ENCODE measurements at regions not wholly inside any gene's neighbourhood (a gene's known extent, or its start where the extent isn't known, plus 50 kb on each side); places are given as distances from the start of the nearest gene placed in this dataset.

DNA sequence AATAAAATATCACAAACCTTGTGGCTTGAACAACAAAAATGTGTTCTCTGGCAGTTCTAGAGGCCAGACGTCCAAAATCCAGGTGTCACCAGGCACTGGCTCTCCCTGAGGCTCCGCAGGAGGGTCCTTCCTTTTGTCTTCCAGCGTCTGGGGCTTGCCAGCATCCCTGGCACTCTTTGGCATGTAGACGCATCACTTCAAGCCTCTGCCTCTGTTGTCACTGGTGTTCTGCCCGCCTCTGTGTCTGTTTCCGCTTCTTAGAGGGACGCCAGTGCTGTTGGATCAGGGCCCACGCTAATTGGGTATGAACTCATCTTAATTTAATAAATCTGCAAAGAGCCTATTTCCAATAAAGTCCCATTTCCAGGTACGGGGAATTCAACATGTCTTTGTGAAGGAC, 273.7 kb upstream of the C1orf174 start:
- H3K9me3 ChIP-seq (ENCODE audit: low read depth, low read length): no peaks in the 10 kb centered on the region
- no peaks in the 10 kb centered on the region for H4K20me1 ChIP-seq (ENCODE audit: insufficient read depth, low read length)
- H3K36me3 ChIP-seq (ENCODE audit: insufficient read depth, low read length): no peaks in the 10 kb centered on the region

DNA sequence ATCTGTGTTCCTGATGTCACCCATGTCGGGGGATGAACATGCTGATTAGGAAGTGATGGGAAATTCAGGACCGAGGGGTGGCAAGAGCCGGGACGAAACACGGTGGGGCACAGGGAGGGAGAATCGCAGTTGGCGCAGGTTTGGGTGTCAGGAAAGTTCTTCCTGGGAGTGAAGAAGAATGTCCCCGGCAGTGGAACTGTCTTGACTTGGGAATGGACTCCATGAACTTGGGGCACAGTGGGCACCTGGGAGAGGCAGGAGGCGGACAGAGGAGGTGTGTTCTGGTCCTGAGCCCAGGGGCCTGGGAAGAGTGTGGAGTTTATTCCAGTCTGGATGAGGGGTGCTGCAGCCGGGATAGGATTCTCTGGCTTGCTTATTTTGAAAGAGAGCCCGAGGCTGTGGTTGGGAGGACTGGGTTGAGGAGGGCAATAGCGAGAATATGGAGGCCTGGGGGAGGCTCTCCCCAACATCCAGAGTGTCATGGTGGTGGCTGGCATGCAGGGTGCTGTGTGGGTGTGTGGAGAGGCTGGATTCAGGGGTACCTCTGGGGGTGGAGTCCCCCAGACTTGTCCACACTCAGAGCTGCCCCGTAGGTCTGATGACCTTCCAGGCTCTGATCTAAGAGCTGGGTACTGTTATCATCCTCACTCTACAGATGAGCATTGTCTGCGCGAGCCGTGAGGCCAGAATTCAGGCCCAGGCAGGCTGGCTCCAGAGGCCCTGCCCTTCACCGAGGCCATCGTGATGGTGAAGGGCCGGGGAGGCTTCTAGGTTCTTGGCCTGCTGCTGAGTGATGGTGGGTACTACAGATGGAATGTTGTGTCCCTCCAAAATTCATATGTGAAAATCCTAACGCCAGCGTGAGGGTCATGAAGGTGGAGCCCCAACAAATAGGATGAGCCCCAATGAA, 274.5 kb upstream of the C1orf174 start:
- H3K79me2 ChIP-seq (ENCODE audit: insufficient read depth, low read length): no peaks in the 10 kb centered on the region
- H4K20me1 ChIP-seq (ENCODE audit: insufficient read depth, low read length): no peaks in the 10 kb centered on the region
- no peaks in the 10 kb centered on the region for H3K9me3 ChIP-seq (ENCODE audit: low read depth, low read length)
- no peak overlapping the region for H3K27ac ChIP-seq (ENCODE audit: low read depth, low read length)
- no peaks in the 10 kb centered on the region for H3K27me3 ChIP-seq (ENCODE audit: insufficient read depth, low read length)
- no peak overlapping the region for H2AFZ ChIP-seq (ENCODE audit: low read length)
- peak; percentile 32 for DNase-seq (ENCODE audit: insufficient read length, low spot score, missing footprints)
- no peaks in the 10 kb centered on the region for H3K4me1 ChIP-seq (ENCODE audit: insufficient read depth, low read length)
- H3K36me3 ChIP-seq (ENCODE audit: insufficient read depth, low read length): no peaks in the 10 kb centered on the region
- H3K4me3 ChIP-seq (ENCODE audit: insufficient read depth, low read length): no peak overlapping the region
- TF ChIP-seq, protein P1, sequence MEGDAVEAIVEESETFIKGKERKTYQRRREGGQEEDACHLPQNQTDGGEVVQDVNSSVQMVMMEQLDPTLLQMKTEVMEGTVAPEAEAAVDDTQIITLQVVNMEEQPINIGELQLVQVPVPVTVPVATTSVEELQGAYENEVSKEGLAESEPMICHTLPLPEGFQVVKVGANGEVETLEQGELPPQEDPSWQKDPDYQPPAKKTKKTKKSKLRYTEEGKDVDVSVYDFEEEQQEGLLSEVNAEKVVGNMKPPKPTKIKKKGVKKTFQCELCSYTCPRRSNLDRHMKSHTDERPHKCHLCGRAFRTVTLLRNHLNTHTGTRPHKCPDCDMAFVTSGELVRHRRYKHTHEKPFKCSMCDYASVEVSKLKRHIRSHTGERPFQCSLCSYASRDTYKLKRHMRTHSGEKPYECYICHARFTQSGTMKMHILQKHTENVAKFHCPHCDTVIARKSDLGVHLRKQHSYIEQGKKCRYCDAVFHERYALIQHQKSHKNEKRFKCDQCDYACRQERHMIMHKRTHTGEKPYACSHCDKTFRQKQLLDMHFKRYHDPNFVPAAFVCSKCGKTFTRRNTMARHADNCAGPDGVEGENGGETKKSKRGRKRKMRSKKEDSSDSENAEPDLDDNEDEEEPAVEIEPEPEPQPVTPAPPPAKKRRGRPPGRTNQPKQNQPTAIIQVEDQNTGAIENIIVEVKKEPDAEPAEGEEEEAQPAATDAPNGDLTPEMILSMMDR (IDR thresholded peaks at IDR 0.05; ENCODE audit: extremely low read depth, low read depth, low read length): no peak
- H3K4me2 ChIP-seq (ENCODE audit: insufficient read depth, low read length): no peak overlapping the region

More for the DNA sequence above, 273.7 kb upstream of the C1orf174 start:
- no peak overlapping the region for H3K4me3 ChIP-seq (ENCODE audit: insufficient read depth, low read length)
- TF ChIP-seq, protein P1 (IDR thresholded peaks at IDR 0.05; ENCODE audit: extremely low read depth, low read depth, low read length): no peak
- H3K4me1 ChIP-seq (ENCODE audit: insufficient read depth, low read length): no peaks in the 10 kb centered on the region
- no peak overlapping the region for H2AFZ ChIP-seq (ENCODE audit: low read length)
- H3K27me3 ChIP-seq (ENCODE audit: insufficient read depth, low read length): no peaks in the 10 kb centered on the region
- no peaks in the 10 kb centered on the region for H3K79me2 ChIP-seq (ENCODE audit: insufficient read depth, low read length)
- no peak overlapping the region for H3K4me2 ChIP-seq (ENCODE audit: insufficient read depth, low read length)
- no peak overlapping the region for H3K27ac ChIP-seq (ENCODE audit: low read depth, low read length)
- DNase-seq (ENCODE audit: insufficient read length, low spot score, missing footprints): no peak

DNA sequence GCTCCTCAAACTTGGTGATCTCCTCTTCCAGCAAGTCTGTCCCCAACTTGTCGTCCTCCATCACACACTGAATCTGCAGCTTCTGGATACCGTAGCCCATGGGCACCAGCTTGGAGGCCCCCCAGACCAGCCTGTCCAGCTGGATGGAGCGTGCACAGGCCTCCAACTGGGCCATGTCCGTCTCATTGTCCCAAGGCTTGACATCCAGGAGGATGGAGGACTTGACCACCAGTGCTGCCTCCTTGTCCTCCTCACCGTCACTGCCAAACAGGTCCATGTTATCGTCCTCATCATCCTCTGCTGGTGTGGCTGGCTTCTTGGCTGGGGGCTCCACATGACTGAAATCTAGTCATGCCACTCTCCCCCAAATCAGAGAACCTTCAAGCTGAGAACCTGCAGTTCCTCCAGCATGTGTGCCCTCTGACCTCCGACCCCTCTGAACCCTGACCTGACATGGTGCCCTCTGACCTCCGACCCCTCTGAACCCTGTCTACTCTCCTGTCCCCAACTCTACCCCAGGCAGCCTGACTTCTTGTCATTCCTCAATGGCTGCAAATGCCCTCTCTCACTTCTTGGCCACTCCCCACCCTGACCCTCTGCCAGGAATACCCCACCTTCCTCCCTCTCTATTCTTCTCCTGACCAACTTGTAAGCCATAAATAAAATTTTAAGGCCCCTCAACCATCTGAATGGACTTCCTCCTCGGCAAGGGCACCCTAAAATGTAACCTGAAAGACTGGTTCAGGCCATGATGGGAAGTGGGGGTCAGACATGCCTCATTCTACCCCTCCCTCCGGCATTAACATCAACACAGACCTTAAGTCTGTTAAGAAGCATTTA, 275.7 kb upstream of the C1orf174 start:
- Histone ChIP-seq H3K27ac (ENCODE audit: low read depth, low read length) (no peak overlapping the region), H3K79me2 (ENCODE audit: insufficient read depth, low read length) (no peaks in the 10 kb centered on the region), H3K4me1 (ENCODE audit: insufficient read depth, low read length) (no peaks in the 10 kb centered on the region), H3K4me3 (ENCODE audit: insufficient read depth, low read length) (no peak overlapping the region), H3K27me3 (ENCODE audit: insufficient read depth, low read length) (no peaks in the 10 kb centered on the region), H3K4me2 (ENCODE audit: insufficient read depth, low read length) (no peak overlapping the region), H4K20me1 (ENCODE audit: insufficient read depth, low read length) (no peaks in the 10 kb centered on the region), H2AFZ (ENCODE audit: low read length) (no peak overlapping the region), H3K9me3 (ENCODE audit: low read depth, low read length) (no peaks in the 10 kb centered on the region), H3K36me3 (ENCODE audit: insufficient read depth, low read length) (no peaks in the 10 kb centered on the region)
- TF ChIP-seq, protein P1 (IDR thresholded peaks at IDR 0.05; ENCODE audit: extremely low read depth, low read depth, low read length): no peak
- DNase-seq (ENCODE audit: insufficient read length, low spot score, missing footprints): peak; percentile 27

DNA sequence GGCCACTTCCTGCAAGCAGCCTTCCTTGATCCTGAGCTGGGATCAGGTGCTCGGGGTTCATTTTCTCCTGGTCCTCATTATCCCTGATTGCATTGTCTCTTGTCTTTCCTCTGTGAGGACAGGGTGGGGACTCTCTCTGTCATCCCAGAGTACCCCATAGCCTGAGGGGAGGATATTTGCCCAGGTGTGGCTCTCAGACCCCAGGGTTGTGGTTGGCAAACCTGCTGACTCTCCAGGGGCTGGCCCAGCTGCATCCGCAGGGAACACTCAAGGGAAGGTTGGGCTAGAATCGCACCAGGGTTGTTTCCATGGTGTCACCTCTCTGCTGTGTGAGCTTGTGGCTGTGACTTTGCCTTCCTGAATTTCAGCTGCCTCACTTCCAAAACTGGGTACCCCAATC, 276.8 kb upstream of the C1orf174 start:
- DNase-seq (ENCODE audit: insufficient read length, low spot score, missing footprints): peak; percentile 26
- no peaks in the 10 kb centered on the region for H3K79me2 ChIP-seq (ENCODE audit: insufficient read depth, low read length)
- H3K4me2 ChIP-seq (ENCODE audit: insufficient read depth, low read length): no peak overlapping the region
- no peak overlapping the region for H2AFZ ChIP-seq (ENCODE audit: low read length)
- H3K9me3 ChIP-seq (ENCODE audit: low read depth, low read length): no peaks in the 10 kb centered on the region
- TF ChIP-seq, protein P1 (IDR thresholded peaks at IDR 0.05; ENCODE audit: extremely low read depth, low read depth, low read length): no peak
- H3K4me1 ChIP-seq (ENCODE audit: insufficient read depth, low read length): no peaks in the 10 kb centered on the region
- H3K27me3 ChIP-seq (ENCODE audit: insufficient read depth, low read length): no peaks in the 10 kb centered on the region
- no peak overlapping the region for H3K27ac ChIP-seq (ENCODE audit: low read depth, low read length)
- no peaks in the 10 kb centered on the region for H3K36me3 ChIP-seq (ENCODE audit: insufficient read depth, low read length)
- H3K4me3 ChIP-seq (ENCODE audit: insufficient read depth, low read length): no peak overlapping the region
- no peaks in the 10 kb centered on the region for H4K20me1 ChIP-seq (ENCODE audit: insufficient read depth, low read length)

Measured in osteoblast (primary cell).